HUES6 (cell line): ENCODE measurements at regions not wholly inside any gene's neighbourhood (a gene's known extent, or its start where the extent isn't known, plus 50 kb on each side); places are given as distances from the start of the nearest gene placed in this dataset.

Experiments
- H3K27ac ChIP-seq: 2 replicates; pipeline ENCODE4 v1.7.0; 2013; ENCODE audit warnings: low read depth, mild to moderate bottlenecking, low read length, inconsistent platforms
- H3K27me3 ChIP-seq: 2 replicates; pipeline ENCODE4 v1.6.1; 2013; ENCODE audit warnings: low read length; ENCODE audit not compliant: control insufficient read depth, insufficient read depth
- H3K36me3 ChIP-seq: 2 replicates; pipeline ENCODE4 v1.6.1; 2013; ENCODE audit warnings: low read length; ENCODE audit not compliant: control insufficient read depth, insufficient read depth
- H3K4me1 ChIP-seq: 2 replicates; pipeline ENCODE4 v1.6.1; 2013; ENCODE audit warnings: low read length; ENCODE audit not compliant: control insufficient read depth, insufficient read depth
- H3K4me3 ChIP-seq: 2 replicates; pipeline ENCODE4 v1.5.1; 2013; ENCODE audit warnings: low read depth, low read length
- H3K9ac ChIP-seq: one replicate; pipeline ENCODE4 v1.6.1; 2013; ENCODE audit warnings: mild to moderate bottlenecking, low read length
- H3K9me3 ChIP-seq: 2 replicates; pipeline ENCODE4 v1.6.1; 2013; ENCODE audit warnings: low read depth, low read length; ENCODE audit not compliant: control insufficient read depth, insufficient read depth

GRCh38 chr21:43282358-43283120, 113.7 kb downstream of the CRYAA start:
- peaks cover 5% of the 10 kb centered on the region; the same call in 1 of the 2 replicates for H3K27me3 ChIP-seq
- no peaks in the 10 kb centered on the region for H3K9me3 ChIP-seq
- no peaks in the 10 kb centered on the region for H3K36me3 ChIP-seq
- H3K4me3 ChIP-seq, result no peak overlapping the region
- H3K27ac ChIP-seq, result no peak overlapping the region
- H3K9ac ChIP-seq, result no peak overlapping the region
- peaks cover 7% of the 10 kb centered on the region for H3K4me1 ChIP-seq

DNA sequence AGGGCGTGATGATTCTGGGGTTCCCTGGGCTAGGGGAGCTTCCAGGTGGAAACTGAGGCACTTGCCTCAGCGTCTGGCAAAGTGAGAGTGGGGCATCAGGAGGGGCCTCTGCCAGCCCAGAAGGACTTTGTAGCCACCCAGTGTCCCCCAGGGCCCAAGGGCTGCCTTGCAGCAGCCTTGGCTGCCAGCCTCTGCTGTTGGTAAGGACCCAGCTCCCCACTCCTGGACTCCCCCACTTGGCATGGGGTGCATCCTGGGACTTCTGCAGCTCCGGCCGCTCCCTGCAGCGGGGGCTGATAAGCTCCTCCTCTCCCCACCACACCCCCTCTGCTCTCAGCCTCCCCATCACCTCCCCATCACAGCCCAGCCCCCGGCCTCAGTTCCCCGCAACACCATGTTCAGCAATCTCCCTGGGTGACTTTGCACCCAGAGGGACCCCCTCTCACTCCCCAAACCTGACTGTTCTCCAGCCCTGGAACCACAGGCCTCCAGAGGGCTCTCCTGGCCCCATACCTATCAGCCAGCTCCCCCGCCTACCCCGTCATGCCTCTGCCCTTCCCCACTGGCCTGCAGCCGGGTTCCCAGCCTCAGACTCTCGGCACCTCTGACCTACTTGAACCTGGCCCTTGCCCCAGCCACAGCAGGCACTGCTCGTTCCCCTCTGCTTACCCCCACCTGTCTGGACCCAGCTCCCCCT, 113.0 kb downstream of the CRYAA start:
- no peaks in the 10 kb centered on the region for H3K9me3 ChIP-seq
- H3K9ac ChIP-seq, result no peak overlapping the region
- peaks cover 13% of the 10 kb centered on the region for H3K4me1 ChIP-seq
- H3K27me3 ChIP-seq, result peaks cover 5% of the 10 kb centered on the region; the same call in 1 of the 2 replicates
- H3K36me3 ChIP-seq, result no peaks in the 10 kb centered on the region
- H3K4me3 ChIP-seq, result no peak overlapping the region
- no peak overlapping the region for H3K27ac ChIP-seq

DNA sequence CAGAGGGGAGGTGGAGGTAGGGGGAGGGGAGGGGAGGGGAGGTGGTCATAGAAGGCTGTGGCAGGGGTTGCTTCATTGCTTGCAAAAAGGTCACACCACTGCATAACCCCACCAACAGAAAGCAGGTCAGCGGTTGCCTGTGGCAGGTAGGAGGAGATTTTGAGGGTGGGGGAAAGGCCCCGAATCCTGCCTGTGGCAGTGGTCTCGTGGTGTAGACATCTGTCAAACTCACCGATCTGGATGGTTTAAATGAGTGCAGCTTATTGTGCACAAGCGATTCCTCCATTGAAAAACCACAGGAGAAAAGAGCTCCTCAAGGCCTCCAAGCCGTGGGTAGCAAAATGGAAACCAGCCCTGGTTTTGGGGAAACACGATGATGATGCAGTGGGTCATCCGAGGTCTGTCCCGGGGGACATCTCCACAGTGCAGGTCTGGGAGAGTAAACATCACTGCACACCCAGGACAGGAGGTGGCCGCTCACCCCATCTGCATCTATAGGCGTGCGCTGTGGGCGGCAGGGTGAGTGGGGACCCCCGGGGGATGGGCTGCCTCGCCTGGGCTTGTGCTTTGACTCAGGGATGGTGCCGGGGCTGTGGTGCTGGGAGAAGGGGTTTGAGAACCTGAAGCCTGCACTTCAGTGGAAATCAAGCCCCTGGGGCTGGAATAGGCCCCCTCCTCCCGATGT, 112.3 kb downstream of the CRYAA start:
- Histone ChIP-seq H3K9ac (no peak overlapping the region), H3K27ac (no peak overlapping the region), H3K27me3 (peaks cover 5% of the 10 kb centered on the region; the same call in 1 of the 2 replicates), H3K9me3 (no peaks in the 10 kb centered on the region), H3K4me3 (no peak overlapping the region), H3K4me1 (peaks cover 13% of the 10 kb centered on the region), H3K36me3 (no peaks in the 10 kb centered on the region)

- H3K4me1 ChIP-seq, result peaks cover 13% of the 10 kb centered on the region
- H3K27me3 ChIP-seq, result peaks cover 5% of the 10 kb centered on the region; the same call in 1 of the 2 replicates
- H3K36me3 ChIP-seq, result no peaks in the 10 kb centered on the region
- H3K9me3 ChIP-seq, result no peaks in the 10 kb centered on the region
- no peak overlapping the region for H3K4me3 ChIP-seq
- no peak overlapping the region for H3K9ac ChIP-seq
- no peak overlapping the region for H3K27ac ChIP-seq
These were observed 110.7 kb downstream of the CRYAA start for GRCh38 chr21:43279578-43279894.

GRCh38 chr21:43278766-43279577, 110.2 kb downstream of the CRYAA start:
- H3K9ac ChIP-seq, result no peak overlapping the region
- peaks cover 5% of the 10 kb centered on the region; the same call in 1 of the 2 replicates for H3K27me3 ChIP-seq
- no peaks in the 10 kb centered on the region for H3K9me3 ChIP-seq
- H3K4me3 ChIP-seq, result no peak overlapping the region
- H3K4me1 ChIP-seq, result peaks cover 13% of the 10 kb centered on the region
- H3K36me3 ChIP-seq, result no peaks in the 10 kb centered on the region
- H3K27ac ChIP-seq, result no peak overlapping the region

DNA sequence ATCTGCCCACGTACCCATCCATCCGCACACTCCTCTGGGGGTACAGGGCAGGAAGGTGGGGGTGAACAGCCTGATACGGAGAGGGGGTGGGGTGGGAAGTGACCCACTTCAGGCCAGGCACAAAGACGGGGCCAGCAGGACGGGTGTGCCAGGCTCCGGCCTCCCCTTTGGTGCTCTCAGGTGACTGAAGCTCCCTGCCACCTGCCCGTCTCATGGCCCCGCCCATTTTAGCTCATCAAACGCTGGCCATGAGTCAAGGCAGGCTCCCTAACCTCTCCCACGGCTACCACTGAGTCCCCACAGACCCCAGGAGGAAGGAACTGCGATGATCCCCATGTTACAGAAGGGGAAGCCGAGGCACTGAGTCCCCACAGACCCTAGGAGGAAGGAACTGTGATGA, 109.6 kb downstream of the CRYAA start:
- no peak overlapping the region for H3K27ac ChIP-seq
- H3K9ac ChIP-seq, result no peak overlapping the region
- H3K4me3 ChIP-seq, result 0 out of 2 replicates have a peak overlapping the region, but pooled peaks have one; percentile 13
- H3K4me1 ChIP-seq, result peaks cover 13% of the 10 kb centered on the region
- H3K27me3 ChIP-seq, result peaks cover 5% of the 10 kb centered on the region; the same call in 1 of the 2 replicates
- H3K9me3 ChIP-seq, result no peaks in the 10 kb centered on the region
- H3K36me3 ChIP-seq, result no peaks in the 10 kb centered on the region

GRCh38 chr21:43277481-43278351, 108.9 kb downstream of the CRYAA start:
- Histone ChIP-seq H3K27me3 (peaks cover 5% of the 10 kb centered on the region; the same call in 1 of the 2 replicates), H3K36me3 (no peaks in the 10 kb centered on the region), H3K4me3 (0 out of 2 replicates have a peak overlapping the region, but pooled peaks have one; percentile 13), H3K4me1 (peaks cover 13% of the 10 kb centered on the region), H3K9me3 (no peaks in the 10 kb centered on the region), H3K27ac (no peak overlapping the region), H3K9ac (no peak overlapping the region)

DNA sequence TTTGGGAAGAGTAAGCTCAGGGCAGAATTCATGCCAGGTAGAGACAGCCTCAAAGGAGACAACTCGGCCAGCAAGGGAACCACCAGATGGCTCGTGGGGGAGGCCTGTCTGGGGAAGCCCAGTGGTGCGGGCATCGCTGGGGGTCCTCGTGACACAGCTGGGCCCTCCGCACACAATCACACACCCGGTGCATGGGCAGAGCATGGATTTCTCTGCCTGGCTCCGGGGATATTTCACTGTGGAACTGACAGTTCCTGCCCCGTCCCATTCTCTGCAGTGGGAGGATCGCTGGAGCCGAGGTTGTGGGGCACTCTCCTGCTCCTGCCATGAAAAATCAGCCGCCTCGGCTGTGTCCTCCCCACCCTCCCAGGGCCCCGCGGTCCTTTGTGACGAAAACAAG, 108.0 kb downstream of the CRYAA start:
- no peak overlapping the region for H3K27ac ChIP-seq
- H3K27me3 ChIP-seq, result peaks cover 5% of the 10 kb centered on the region; the same call in 1 of the 2 replicates
- H3K4me3 ChIP-seq, result no peak overlapping the region
- no peak overlapping the region for H3K9ac ChIP-seq
- H3K9me3 ChIP-seq, result no peaks in the 10 kb centered on the region
- H3K36me3 ChIP-seq, result no peaks in the 10 kb centered on the region
- peaks cover 13% of the 10 kb centered on the region for H3K4me1 ChIP-seq

DNA sequence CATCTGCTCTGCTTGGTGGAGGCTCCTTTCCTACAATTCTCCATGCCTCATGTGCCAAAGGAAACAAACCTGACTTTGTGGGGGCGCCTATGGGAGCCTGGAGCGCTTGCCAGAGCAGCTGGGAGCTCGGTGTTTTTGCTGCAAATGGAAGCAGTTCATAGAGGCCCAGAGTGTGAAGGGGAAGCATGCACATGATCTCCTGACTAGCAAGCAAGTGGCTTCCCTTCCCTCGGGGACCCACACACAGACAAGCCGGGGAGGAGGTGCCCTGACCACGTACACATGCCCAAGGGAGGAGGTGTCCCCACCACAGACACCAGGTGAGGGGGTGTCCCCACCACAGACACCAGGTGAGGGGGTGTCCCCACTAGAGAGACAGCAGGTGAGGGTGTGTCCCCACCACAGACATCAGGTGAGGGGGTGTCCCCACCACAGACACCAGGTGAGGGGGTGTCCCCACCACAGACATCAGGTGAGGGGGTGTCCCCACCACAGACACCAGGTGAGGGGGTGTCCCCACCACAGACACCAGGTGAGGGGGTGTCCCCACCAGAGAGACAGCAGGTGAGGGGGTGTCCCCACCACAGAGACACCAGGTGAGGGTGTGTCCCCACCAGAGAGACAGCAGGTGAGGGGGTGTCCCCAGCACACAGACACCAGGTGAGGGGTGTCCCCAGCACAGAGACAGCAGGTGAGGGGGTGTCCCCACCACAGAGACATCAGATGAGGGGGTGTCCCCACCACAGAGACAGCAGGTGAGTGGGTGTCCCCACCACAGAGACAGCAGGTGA, 106.8 kb downstream of the CRYAA start:
- H3K4me1 ChIP-seq, result peaks cover 13% of the 10 kb centered on the region
- no peak overlapping the region for H3K9ac ChIP-seq
- no peaks in the 10 kb centered on the region for H3K36me3 ChIP-seq
- H3K9me3 ChIP-seq, result no peaks in the 10 kb centered on the region
- H3K27me3 ChIP-seq, result peaks cover 5% of the 10 kb centered on the region; the same call in 1 of the 2 replicates
- H3K4me3 ChIP-seq, result no peak overlapping the region
- no peak overlapping the region for H3K27ac ChIP-seq
